HG03565 (cell line): ENCODE measurements at regions not wholly inside any gene's neighbourhood (a gene's known extent, or its start where the extent isn't known, plus 50 kb on each side); places are given as distances from the start of the nearest gene placed in this dataset.

Experiments
- ATAC-seq: cut with Tn5 transposase; IDR thresholded peaks from one replicate; pipeline ENCODE4 v1.9.1; 2021; ENCODE audit warnings: mild to moderate bottlenecking, moderate library complexity; ENCODE audit not compliant: unreplicated experiment

GRCh38 chr2:8088810-8089209 is 593.0 kb upstream of the ID2 start:
- ATAC-seq: no peak

GRCh38 chr2:8089596-8089995 is 592.3 kb upstream of the ID2 start:
- ATAC-seq: no peak

- no peak for ATAC-seq
Measured at GRCh38 chr2:8090748-8091700, 590.8 kb upstream of the ID2 start.

- ATAC-seq: no peak
Measured at GRCh38 chr2:8094526-8094925, 587.3 kb upstream of the ID2 start.

- no peak for ATAC-seq
Measured at GRCh38 chr2:8095978-8096377, 585.9 kb upstream of the ID2 start.

GRCh38 chr2:8096484-8096883 is 585.4 kb upstream of the ID2 start:
- no peak for ATAC-seq

GRCh38 chr2:8098476-8099266 is 583.2 kb upstream of the ID2 start:
- no peak for ATAC-seq

- no peak for ATAC-seq
Measured at GRCh38 chr2:8099267-8099582, 582.6 kb upstream of the ID2 start.

GRCh38 chr2:8101614-8102277 is 580.1 kb upstream of the ID2 start:
- ATAC-seq: no peak

GRCh38 chr2:8102470-8102869 is 579.4 kb upstream of the ID2 start:
- no peak for ATAC-seq

GRCh38 chr2:8103085-8103708 is 578.7 kb upstream of the ID2 start:
- no peak for ATAC-seq

GRCh38 chr2:8107150-8107549 is 574.7 kb upstream of the ID2 start:
- no peak for ATAC-seq

- ATAC-seq: no peak
Measured at GRCh38 chr2:8107621-8108378, 574.1 kb upstream of the ID2 start.

- no peak for ATAC-seq
Measured at GRCh38 chr2:8110716-8111115, 571.1 kb upstream of the ID2 start.

- no peak for ATAC-seq
Measured at GRCh38 chr2:8111193-8111592, 570.7 kb upstream of the ID2 start.

- ATAC-seq: no peak
Measured at GRCh38 chr2:8115456-8115855, 566.4 kb upstream of the ID2 start.

- no peak for ATAC-seq
Measured at GRCh38 chr2:8115966-8116365, 565.9 kb upstream of the ID2 start.

- ATAC-seq: peak; percentile 87
Measured at GRCh38 chr2:8116661-8117060, 565.2 kb upstream of the ID2 start.

GRCh38 chr2:8118940-8119781 is 562.7 kb upstream of the ID2 start:
- no peak for ATAC-seq
